Right forelimb (tissue), 1 donor: ENCODE measurements at regions not wholly inside any gene's neighbourhood (a gene's known extent, or its start where the extent isn't known, plus 50 kb on each side); places are given as distances from the start of the nearest gene placed in this dataset.
"Not testable (repeated sequence)": the region's sequence is repeated elsewhere in the genome, so short reads cannot be mapped to it uniquely, and the experiment has no call there.

Source experiments
- DNase-seq: peaks from one replicate; pipeline ENCODE4 v3.0.0-alpha.2; 2018

DNA sequence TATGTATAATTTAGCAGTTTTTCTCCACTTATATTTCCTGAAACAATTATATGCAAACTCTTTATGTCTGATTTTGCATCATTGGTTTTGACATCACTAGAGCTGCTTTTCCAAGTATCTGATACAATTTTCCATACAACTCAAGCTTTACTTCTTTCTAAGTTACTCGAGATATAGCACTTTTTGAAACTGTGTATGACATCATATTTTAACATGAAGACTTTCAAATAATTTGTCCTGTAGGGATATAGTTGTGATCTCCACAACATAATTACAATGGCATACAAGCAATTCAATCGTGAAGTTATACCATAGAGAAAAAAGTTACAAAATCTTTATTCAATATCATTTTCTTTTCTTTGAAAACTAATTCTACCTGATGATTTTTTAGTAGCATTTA lies 173.0 kb downstream of the LEPR start:
- DNase-seq = no peak

DNA sequence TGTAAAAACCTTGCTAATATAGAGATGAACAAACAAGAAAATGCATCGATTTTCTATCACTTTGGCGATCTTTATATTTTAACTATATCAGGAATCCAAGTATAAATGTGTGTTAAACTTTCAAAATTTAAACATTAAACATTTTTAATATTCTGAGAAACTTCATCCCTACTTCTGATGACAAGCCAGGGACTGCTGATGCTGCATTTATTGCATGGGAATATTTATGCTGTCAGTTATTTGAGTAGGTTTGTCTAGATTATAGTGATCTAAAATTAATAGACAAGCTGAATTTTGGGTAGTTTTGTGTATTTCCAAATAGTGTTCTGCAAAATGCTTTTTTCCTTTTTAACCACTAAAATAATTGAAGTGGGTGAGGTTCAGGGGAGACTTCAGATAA lies 175.3 kb downstream of the LEPR start:
- DNase-seq = no peak

DNA sequence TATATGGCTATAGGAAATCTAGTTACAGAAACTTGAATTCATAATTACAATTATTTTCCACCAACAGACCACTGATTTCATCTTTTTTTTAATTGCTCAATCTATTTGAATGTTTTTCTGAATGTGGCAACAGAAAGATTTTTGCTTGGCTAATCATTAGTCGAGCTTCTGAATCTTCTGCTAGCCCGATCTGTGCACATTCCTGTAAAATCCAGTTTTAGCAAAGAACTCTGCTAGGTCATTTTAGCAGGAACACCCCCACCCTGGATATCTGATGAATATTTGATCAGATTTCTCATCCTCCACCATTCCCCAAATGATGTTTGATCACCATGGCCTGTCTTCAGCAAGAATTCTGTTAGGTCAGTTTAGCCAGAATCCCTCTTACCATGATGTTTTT lies 176.3 kb downstream of the LEPR start:
- no peak for DNase-seq

DNA sequence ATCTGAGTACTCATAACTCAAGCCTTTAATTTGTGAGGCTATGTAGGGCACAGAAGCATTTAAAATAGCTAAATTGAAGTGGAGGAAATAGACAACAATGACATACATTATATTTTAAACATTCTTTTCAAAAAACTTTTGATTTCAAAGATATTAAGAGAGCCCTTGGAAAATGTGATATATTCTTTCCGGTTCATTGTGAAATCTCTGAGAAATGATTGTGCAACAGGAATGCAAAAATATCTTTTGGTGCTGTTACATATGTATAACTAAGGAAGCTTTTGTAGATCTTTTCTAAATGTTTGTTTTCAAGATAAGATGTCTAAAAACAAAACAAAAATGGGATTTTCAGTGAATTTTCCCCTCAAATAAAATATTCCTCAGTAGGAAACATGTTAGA lies 185.2 kb downstream of the LEPR start:
- no peak for DNase-seq

DNA sequence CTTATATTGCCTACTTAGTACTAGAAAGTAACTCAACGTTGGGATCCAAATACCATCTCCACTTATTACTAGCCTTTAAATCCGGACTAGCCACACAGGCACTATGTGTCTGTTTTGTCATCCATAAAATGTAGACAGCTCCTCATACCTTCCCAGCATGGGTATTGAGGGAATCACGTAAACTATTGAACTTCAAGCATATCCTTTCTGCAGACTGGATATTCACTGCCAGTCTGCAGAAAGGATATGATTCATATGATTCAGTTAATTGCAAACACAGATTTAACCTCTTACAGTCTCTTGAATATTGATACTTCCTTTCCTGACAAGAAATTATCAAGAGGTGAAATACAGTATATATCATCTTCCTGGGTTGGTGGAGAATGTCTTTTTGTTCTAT lies 186.0 kb downstream of the LEPR start:
- DNase-seq = no peak

DNA sequence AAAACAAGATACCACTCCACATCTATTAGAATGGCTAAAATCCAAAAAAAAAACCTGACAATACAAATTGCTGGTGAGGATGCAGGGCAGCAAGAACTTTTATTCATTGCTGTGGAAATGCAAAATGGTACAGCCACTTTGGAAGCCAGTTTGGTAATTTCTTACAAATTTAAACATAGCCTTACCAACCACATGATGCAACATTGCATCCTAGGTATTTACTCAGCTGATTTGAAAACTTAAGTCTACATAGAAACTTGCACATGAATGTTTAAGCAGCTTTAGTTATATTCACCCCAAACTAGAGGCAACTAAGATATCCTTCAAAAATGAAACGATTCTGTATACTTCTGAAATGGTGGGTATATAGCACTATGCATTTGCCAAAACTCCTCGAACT lies 178.8 kb upstream of the PDE4B start:
- DNase-seq = no peak

DNA sequence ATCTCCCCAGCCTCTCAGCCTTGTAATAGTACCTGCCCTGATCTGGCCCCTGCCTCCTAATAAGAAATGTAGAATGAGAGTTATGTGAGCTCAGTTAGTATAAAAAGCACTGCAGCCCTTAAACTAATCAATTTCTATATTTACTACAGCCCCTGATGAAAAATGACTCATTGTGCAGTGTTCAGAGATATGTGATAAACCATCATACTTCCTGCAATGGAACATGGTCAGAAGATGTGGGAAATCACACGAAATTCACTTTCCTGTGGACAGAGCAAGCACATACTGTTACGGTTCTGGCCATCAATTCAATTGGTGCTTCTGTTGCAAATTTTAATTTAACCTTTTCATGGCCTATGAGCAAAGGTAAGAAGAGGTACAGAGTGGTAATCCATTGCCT lies 176.8 kb upstream of the PDE4B start:
- DNase-seq = no peak

DNA sequence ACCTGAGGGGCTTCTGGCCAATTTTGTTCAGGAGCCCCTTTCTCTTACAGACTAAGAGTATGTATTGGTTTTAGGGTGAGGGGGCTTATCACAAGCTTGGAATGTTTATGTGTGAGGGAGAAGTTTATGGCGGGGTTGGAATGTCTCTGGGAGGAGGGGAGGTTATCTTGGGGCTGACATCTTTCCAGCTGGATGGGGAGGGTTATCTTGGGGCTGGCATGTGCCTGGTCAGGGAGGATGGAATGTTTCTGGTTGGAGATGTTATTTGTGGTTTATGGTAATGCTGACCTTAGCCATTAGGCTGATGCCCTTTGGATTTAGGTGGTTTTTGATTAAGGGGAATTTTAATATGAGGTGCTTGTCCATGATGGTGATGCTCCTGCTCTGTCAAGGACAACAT lies 171.0 kb upstream of the PDE4B start:
- DNase-seq = not testable (repeated sequence)

DNA sequence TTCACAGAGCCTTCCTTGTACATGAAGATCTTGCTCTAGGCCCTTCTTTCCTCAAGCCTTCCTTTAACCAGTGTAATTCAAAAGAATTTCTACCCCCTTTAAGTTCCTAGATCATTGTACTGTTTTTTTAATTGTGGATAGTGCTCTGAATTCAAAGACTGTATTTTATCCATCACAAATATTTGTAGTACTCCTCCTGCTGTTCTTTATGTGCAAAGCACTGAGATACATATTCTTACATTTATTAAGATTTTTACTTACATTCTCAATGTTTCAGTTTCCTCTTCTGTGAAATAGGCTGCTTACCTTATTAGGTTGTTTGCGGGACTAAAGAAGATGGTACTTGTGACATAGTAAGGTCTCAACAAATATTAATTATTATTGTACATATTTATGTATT lies 168.8 kb upstream of the PDE4B start:
- DNase-seq = no peak

DNA sequence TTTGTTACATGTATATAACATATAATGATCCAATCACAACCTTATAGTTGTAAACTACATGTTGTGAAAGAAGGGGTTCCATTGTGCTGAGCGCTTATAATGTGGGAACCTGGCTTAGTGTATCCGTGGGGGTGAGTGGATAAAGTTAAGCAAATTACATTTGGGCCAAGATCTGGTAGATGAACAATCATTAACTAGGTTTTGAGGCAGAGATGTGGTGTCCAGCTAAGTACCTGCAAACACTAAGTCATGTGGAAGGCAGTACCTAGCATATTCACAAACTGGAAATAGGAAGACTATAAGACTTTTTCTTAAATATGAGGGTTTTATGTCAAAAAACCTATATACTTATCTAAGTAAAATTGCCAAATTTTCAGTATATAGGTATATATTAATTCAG lies 167.2 kb upstream of the PDE4B start:
- no peak for DNase-seq

DNA sequence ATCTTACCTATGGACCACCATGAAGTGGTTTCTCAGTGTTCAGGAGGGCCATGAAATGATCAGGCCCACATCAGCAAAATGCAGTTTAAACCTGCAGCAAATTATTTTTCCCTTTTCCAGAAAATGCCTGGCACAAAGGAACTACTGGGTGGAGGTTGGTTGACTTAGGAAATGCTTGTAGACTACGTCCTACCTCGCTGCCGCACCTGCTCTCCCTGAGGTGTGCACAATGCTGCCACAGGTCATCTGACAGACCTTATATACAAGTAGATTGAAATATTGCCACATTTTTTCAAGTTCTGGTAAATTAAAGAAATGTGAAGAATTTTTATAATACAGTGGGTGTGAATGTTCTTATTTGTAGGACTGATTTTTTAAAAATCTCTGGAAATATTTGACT lies 166.7 kb upstream of the PDE4B start:
- no peak for DNase-seq

DNA sequence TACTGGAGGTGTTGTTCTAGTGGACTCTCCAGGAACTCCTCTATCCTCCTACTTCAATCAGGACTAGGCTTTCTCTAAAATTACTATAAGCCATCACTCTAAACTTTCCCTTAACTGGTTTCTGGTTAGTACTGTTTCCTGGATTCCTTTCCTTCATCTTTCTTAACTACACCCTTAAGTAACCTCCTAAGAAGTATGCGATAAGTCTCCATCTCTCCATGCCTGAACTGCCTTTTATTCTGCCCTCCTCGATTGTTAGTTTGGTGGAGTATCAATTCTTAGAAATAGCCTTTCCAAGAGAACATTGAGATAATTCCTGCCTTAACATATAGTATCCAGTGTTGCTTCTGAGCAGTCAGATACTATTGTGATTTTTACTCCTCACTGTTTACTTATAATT lies 162.9 kb upstream of the PDE4B start:
- DNase-seq = no peak

DNA sequence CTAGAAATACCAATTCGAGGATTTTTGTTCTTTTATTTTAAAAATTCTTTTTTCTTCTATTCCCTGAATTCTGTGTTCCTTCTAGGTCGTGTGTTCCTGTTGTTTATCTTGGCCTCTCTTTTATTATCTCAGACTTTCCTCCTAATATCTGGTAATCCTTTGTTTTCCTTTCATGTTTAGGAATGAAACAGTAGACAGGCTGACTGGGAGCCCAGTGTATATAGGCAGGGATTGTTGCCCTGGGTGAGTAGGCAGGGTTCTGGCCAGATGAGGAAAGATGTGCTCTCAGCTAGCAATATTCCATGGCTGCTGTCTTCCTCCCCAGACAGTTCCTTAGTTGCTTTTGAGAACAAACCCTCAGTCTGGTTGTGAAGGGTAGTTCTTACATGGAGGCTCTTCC lies 161.8 kb upstream of the PDE4B start:
- DNase-seq = no peak

DNA sequence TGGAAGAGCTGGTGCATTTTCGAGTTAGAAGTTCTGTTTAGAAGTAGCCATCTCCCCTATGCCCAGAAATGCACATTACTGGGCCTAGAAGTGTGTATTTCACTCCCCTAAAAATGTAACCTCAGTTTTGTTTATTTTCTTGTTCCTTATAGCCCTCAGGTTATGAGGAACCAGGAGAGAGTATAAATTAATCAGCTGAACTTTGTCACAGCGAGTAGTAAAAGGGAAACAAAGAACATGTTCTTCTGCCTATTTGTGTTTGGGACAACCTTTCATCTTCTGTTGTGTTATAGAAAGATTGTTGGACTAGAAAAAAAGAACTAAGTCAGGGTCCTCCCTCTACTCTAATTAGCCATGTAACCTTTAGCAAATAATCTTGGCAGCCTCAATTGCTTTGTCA lies 160.5 kb upstream of the PDE4B start:
- DNase-seq = no peak

DNA sequence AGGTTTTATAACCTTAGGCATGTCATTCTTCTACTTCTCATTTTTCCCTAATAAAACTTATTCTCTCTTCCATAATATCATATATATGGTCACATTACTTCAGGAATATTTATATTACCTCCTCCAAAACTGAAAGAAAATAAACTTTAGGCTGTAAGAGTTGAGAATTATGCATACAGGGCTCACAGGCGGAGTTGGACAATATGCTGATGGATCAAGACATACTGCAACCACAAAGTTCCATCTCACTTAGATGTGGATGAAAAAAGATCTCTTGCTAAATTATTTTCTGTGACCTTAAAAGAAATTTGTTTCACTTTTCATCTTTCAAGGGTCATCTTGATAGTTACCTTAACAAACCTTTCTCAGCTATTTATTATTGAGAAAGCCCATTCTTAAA lies 152.6 kb upstream of the PDE4B start:
- DNase-seq = no peak

DNA sequence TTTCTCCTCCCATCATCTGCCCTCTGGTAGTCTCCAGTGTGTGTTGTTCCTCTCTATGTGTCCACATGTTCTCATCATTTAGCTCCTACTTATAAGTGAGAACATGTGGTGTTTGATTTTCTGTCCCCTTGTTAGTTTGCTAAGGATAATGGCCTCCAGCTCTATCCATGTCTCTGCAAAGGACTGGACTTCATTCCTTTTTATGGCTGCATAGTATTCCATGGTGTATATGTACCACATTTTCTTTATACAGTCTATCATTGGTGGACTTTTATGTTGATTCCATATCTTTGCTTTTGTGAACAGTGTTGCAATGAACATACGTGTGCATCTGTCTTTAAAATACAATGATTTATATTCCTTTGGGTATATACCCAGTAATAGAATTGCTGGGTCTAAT lies 143.5 kb upstream of the PDE4B start:
- DNase-seq = not testable (repeated sequence)

DNA sequence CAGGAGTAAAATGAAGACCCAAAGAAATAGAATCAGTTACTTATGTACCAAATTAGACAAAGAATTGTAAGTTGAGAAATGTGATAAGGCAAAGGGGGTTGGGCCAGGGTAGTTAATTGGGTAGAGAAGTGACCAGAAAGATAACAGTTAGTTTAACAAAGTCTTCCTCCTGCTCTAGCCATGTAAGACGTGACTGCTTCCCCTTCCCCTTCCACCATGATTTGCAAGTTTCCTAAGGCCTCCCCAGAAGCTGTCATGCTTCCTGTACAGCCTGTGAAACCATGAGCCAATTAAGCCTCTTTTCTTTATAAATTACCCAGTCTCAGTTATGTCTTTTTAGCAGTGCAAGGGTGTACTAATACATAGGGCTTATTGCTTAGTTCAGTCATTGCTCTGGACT lies 142.0 kb upstream of the PDE4B start:
- no peak for DNase-seq

DNA sequence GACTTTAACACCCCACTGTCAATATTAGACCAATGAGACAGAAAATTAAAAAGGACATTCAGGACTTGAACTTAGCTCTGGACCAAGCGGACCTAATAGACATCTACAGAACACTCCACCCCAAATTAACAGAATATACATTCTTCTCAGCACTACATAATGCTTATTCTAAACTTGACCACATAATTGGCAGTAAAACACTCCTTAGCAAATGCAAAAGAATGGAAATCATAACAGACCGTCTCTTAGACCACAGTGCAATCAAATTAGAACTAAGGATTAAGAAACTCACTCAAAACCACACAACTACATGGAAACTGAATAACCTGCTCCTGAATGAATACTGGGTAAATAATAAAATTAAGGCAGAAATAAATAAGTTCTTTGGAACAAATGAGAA lies 138.2 kb upstream of the PDE4B start:
- not testable (repeated sequence) for DNase-seq

DNA sequence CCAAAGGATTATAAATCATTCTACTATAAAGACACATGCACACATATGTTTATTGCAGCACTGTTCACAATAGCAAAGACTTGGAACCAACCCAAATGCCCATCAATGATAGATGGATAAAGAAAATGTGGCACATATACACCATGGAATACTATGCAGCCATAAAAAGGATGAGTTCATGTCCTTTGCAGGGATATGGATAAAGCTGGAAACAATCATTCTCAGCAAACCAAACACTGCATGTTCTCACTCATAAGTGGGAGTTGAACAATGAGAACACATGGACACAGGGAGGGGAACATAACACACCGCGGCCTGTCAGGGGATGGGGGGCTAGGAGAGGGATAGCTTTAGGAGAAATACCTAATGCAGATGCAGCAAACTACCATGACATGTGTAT lies 135.1 kb upstream of the PDE4B start:
- not testable (repeated sequence) for DNase-seq

DNA sequence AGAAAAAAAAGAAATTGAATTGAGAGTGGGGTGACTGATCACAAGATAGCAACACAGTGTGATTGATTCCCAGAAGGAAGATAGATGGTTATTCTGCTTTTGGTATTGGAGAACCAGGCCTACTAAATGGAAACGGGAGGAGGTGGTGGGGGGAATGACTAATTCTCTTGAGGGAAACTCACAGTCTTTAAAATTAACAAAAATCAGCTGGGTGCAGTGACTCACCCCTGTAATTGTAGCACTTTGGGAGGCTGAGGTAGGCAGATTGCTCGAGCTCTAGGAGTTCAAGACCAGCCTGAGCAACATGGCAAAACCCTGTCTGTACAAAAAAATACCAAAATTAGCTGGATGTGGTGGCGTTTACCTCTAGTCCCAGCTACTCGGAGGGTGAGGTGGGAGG lies 134.6 kb upstream of the PDE4B start:
- no peak for DNase-seq

DNA sequence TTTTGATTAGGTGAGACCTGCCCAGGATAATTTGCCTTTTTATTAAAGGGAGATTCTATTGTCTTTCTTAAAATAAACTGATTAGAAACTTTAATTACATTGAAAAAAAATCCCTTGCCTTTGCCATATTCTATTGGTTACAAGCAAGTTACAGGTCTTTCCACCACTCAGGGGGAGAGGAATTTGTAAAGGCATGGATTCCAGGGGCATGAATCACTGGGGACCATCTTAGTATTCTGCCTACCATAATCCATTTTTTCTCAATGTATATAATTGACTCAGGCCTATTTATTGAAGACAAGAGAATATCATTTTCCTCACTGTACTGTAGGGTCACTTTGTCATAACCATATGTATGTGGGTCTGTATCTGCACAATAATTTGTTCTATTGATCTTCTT lies 124.3 kb upstream of the PDE4B start:
- DNase-seq = no peak

DNA sequence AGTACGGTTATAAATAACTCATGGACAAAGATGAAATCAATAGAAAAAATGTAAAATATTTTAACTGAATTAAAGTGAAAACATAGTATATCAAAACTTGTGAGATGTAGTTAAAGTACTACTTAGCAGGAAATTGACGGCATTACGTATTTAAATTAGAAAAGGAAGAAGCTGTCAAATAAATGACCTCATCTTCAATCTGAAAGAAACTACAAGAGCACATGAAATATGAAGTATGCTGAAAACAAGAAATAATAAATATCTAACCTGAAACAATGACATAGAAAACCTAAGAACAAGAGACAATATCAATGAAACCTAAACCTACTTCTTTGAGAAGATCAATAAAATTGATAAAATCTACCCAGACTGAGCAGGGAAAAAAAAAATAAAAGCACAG lies 122.2 kb upstream of the PDE4B start:
- no peak for DNase-seq

DNA sequence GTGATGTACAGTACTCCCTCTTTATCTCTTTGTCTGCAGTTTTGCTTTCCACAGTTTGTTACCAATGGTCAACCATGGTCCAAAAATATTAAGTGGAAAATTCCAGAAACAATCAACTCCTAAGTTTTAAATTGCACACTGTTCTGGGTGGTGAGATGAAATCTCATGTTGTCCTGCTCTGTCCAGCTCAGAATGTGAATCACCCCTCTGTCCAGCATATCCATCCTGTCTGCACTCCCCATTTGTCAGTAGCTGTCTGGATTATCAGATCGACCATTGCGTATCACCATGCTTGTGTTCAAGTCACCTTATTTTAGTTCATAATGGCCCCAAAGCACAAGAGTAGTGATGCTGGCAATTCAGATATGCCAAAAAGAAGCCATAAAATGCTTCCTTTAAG lies 118.2 kb upstream of the PDE4B start:
- no peak for DNase-seq

DNA sequence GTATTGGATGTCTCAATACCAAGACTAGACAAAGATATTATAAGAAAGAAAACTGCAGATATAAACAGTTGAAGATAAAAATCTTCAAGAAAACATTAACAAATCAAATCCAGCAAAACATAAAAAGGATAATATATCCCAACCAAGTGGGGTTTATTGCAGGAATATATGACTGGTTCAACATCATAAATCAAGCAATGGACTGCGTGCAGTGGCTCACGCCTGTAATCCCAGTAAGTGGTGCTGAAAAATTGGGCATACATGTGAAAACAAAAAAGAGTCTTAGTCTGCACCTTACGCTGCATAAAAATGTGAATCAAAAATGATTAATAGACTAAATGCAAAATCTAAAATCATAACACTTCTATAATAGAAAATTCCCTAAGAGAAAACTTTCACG lies 112.9 kb upstream of the PDE4B start:
- no peak for DNase-seq

DNA sequence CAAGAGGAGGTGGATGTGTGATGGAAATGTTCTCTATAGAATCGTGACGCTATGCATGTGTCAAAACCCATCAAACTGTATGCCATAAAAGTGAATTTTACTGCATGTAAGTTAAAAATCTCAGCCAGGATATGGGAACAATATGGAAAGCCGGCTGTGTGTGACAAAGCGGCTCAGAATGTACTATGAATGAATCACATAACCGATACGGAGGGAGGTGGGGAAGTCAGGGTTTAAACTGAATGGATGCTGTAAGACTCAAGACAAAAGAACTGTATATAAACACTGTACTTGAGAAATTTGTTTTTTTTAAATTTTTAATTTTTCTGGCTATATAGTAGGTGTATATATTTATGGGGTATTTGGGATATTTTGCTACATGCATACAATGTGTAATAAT lies 111.6 kb upstream of the PDE4B start:
- DNase-seq = no peak

DNA sequence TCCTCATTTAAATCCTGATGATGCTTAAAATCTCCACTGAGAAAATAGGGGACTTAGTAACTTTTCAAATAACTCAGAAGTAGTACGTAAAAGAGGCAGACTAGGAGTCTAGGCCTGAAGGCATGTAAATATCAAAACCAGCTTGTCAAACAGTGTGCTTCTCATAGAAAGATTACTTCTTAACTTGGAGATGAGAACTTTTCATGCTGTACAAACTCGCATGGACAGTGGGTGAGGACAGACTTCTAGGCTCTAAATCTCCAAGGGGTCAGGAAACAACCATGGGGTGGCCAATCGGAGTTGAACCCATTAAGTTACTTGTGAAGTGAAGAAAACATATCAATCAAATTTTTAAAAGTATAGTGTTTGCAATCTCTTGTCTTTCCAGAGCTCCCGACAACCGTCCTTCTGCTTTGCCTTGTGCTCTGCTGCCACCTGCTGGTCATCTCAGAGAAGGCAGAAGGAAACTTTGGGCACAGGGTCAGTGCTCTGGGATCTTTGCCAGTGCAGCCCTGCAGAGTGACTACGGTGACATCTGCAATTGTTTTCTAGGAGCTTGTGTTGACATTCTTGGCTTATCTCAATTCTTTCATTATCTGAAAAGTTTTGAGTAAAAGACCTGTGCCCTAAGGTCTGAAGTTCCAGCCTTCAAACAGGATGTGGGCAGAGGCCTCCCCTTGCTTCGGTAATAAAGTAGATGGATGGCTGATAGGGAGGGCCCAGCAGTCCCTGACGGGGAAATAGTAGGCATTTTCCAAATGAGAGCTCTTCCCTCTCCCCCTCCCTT lies 105.1 kb upstream of the PDE4B start:
- peak; percentile 90 for DNase-seq
